Kidney (tissue), 13 donors: ENCODE measurements at regions not wholly inside any gene's neighbourhood (a gene's known extent, or its start where the extent isn't known, plus 50 kb on each side); places are given as distances from the start of the nearest gene placed in this dataset.
"Not testable (repeated sequence)": the region's sequence is repeated elsewhere in the genome, so short reads cannot be mapped to it uniquely, and the experiment has no call there.

Source experiments
- DNase-seq, 5 donors: peaks; one replicate each; pipeline ENCODE4 v3.0.0-alpha.2; 2013 to 2020
- FAIRE-seq: peaks from 2 replicates; lab custom pipeline; 2012; peaks lifted over from hg19 to GRCh38; lab: Jason Lieb, UNC
- H3K27ac ChIP-seq, 2 donors: one replicate each; pipeline ENCODE4 v1.7.0; 2013; ENCODE audit warnings: low read depth in 2 of 2, low read length in 2 of 2, inconsistent platforms in 1 of 2
- H3K27me3 ChIP-seq: one replicate; pipeline ENCODE4 v1.7.1; 2013; ENCODE audit warnings: low read length, inconsistent platforms; ENCODE audit not compliant: control insufficient read depth, insufficient read depth
- H3K36me3 ChIP-seq, 3 donors: one replicate each; pipeline versions ENCODE4 v1.7.0 to v1.7.1; 2013; ENCODE audit warnings: low read length in 3 of 3, control low read depth in 1 of 3, inconsistent platforms in 1 of 3; ENCODE audit not compliant: insufficient read depth in 3 of 3, control insufficient read depth in 2 of 3
- H3K4me1 ChIP-seq, 3 donors: one replicate each; pipeline versions ENCODE4 v1.7.0 to v1.7.1; 2013; ENCODE audit warnings: low read length in 3 of 3, inconsistent platforms in 1 of 3, low read depth in 1 of 3; ENCODE audit not compliant: control insufficient read depth in 2 of 3, insufficient read depth in 2 of 3
- H3K4me3 ChIP-seq, 3 donors: one replicate each; pipeline versions ENCODE4 v1.7.0 to v1.8.1; 2013; ENCODE audit warnings: low read length in 3 of 3, control low read depth in 1 of 3, inconsistent platforms in 1 of 3
- H3K9ac ChIP-seq, 3 donors: one replicate each; pipeline versions ENCODE4 v1.7.0 to v1.7.1; 2013; ENCODE audit warnings: low read length in 3 of 3, control low read depth in 1 of 3, inconsistent platforms in 1 of 3
- H3K9me3 ChIP-seq, 3 donors: one replicate each; pipeline versions ENCODE4 v1.7.0 to v1.7.1; 2013; ENCODE audit warnings: low read length in 3 of 3, control low read depth in 1 of 3, inconsistent platforms in 1 of 3; ENCODE audit not compliant: control insufficient read depth in 2 of 3, insufficient read depth in 1 of 3
- CTCF ChIP-seq: IDR thresholded peaks from 3 replicates; pipeline ENCODE4 v1.5.1; 2012; ENCODE audit warnings: mild to moderate bottlenecking, moderate library complexity, borderline replicate concordance; ENCODE audit not compliant: insufficient read depth; ENCODE audit errors: extremely low read depth
- intact Hi-C: fragments of 100-400 bp; cut with DNase I; formaldehyde crosslinking; loops from one replicate; pipeline ENCODE4 v1.11.1; 2022
- donor health status: control.
- donor health status: control.
- donor health status: control.
- donor health status: control.
- donor health status: control.
- donor health status: DM: yes; HTN: yes; CAD: no.
- donor health status: Normal renal cell carcinoma (clear cell type).

GRCh38 chr1:220420726-220421125 lies 107.2 kb upstream of the MARK1 start:
- intact Hi-C loops: no loop called here
- Histone ChIP-seq H3K27ac (no peak overlapping the region), H3K36me3 (no peaks in the 10 kb centered on the region), H3K4me1 (no peaks in the 10 kb centered on the region), H3K27me3 (no peaks in the 10 kb centered on the region), H3K9ac (no peak overlapping the region), H3K9me3 (no peaks in the 10 kb centered on the region), H3K4me3 (no peak overlapping the region)
- no peak for TF ChIP-seq CTCF
- FAIRE-seq (no peak), DNase-seq (peak in 1 of 5 donors; percentile 14)

GRCh38 chr1:220412382-220412781 lies 115.6 kb upstream of the MARK1 start:
- H3K9me3 ChIP-seq, FAIRE-seq, H3K36me3 ChIP-seq, intact Hi-C loops, H3K9ac ChIP-seq, H3K27me3 ChIP-seq, H3K4me3 ChIP-seq, H3K27ac ChIP-seq, H3K4me1 ChIP-seq: not testable (repeated sequence)
- peak in 1 of 5 donors; percentile 45 for DNase-seq

- FAIRE-seq (no peak), DNase-seq (peak in 1 of 5 donors; percentile 7)
- Histone ChIP-seq H3K4me1 (no peaks in the 10 kb centered on the region), H3K9me3 (no peaks in the 10 kb centered on the region), H3K27me3 (no peaks in the 10 kb centered on the region), H3K4me3 (no peak overlapping the region), H3K27ac (no peak overlapping the region), H3K9ac (no peak overlapping the region), H3K36me3 (no peaks in the 10 kb centered on the region)
- intact Hi-C loops: no loop called here
- no peak for TF ChIP-seq CTCF
These were observed 117.3 kb upstream of the MARK1 start for GRCh38 chr1:220410611-220411010.

GRCh38 chr1:220409771-220410595 lies 118.0 kb upstream of the MARK1 start:
- Histone ChIP-seq H3K36me3 (no peaks in the 10 kb centered on the region), H3K27ac (no peak overlapping the region), H3K9ac (no peak overlapping the region), H3K27me3 (no peaks in the 10 kb centered on the region), H3K4me3 (no peak overlapping the region), H3K9me3 (no peaks in the 10 kb centered on the region), H3K4me1 (no peaks in the 10 kb centered on the region)
- intact Hi-C loops: no loop called here
- DNase-seq: peak in 3 of 5 donors; percentile 15 to 38 (median 16)
- FAIRE-seq: no peak
- TF ChIP-seq CTCF: no peak
